Loucy (cell line): ENCODE measurements at regions not wholly inside any gene's neighbourhood (a gene's known extent, or its start where the extent isn't known, plus 50 kb on each side); places are given as distances from the start of the nearest gene placed in this dataset.

Source experiments
- CTCF ChIP-seq: fragments of 200-600 bp; sonication (generic); conservative IDR thresholded peaks from 2 replicates; pipeline ENCODE4 v1.5.1; 2014; ENCODE audit warnings: mild to moderate bottlenecking, antibody characterized with exemption, low read length
- EZH2phosphoT487 ChIP-seq: fragments of 200-600 bp; IDR thresholded peaks from 2 replicates; pipeline ENCODE4 v1.6.1; 2018; ENCODE audit warnings: antibody characterized with exemption, mild to moderate bottlenecking, moderate library complexity, borderline replicate concordance

- no peak for TF ChIP-seq CTCF
- TF ChIP-seq EZH2phosphoT487 = no peak
Measured at GRCh38 chr3:18743761-18744160, 318.6 kb upstream of the SATB1 start.
